ENCODE measurements at regions not wholly inside any gene's neighbourhood (a gene's known extent, or its start where the extent isn't known, plus 50 kb on each side); places are given as distances from the start of the nearest gene placed in this dataset.

GRCh38 chr10:3523309-3524050, 261.5 kb downstream of the KLF6 start:
- no peak for DNase-seq (ENCODE audit: low read depth)
- H3K4me3 ChIP-seq (ENCODE audit: low read depth, low read length): no peak overlapping the region
- TF ChIP-seq, protein P1, sequence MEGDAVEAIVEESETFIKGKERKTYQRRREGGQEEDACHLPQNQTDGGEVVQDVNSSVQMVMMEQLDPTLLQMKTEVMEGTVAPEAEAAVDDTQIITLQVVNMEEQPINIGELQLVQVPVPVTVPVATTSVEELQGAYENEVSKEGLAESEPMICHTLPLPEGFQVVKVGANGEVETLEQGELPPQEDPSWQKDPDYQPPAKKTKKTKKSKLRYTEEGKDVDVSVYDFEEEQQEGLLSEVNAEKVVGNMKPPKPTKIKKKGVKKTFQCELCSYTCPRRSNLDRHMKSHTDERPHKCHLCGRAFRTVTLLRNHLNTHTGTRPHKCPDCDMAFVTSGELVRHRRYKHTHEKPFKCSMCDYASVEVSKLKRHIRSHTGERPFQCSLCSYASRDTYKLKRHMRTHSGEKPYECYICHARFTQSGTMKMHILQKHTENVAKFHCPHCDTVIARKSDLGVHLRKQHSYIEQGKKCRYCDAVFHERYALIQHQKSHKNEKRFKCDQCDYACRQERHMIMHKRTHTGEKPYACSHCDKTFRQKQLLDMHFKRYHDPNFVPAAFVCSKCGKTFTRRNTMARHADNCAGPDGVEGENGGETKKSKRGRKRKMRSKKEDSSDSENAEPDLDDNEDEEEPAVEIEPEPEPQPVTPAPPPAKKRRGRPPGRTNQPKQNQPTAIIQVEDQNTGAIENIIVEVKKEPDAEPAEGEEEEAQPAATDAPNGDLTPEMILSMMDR (IDR thresholded peaks at IDR 0.05; ENCODE audit: control insufficient read depth, extremely low read depth, insufficient read depth): no peak

DNA sequence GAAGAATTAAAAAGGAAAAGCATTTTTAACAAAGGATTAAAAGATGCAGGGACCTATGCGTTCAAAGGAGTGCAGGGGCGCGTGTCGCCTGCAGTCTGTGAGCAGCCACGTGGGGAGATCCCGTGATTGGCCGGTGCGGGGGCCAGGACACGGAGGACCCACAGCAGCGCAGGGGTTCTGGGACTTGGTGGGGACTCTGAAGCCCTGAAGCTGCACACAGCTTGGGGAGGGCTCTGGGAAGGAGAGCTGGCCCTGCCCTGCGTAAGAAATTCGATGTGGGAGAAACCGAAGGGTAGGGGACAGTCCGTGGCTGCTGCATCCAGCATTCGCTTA, 268.1 kb downstream of the KLF6 start:
- no peak for DNase-seq (ENCODE audit: low read depth)
- no peak overlapping the region for H3K4me3 ChIP-seq (ENCODE audit: low read depth, low read length)
- TF ChIP-seq, protein P1 (IDR thresholded peaks at IDR 0.05; ENCODE audit: control insufficient read depth, extremely low read depth, insufficient read depth): no peak

DNA sequence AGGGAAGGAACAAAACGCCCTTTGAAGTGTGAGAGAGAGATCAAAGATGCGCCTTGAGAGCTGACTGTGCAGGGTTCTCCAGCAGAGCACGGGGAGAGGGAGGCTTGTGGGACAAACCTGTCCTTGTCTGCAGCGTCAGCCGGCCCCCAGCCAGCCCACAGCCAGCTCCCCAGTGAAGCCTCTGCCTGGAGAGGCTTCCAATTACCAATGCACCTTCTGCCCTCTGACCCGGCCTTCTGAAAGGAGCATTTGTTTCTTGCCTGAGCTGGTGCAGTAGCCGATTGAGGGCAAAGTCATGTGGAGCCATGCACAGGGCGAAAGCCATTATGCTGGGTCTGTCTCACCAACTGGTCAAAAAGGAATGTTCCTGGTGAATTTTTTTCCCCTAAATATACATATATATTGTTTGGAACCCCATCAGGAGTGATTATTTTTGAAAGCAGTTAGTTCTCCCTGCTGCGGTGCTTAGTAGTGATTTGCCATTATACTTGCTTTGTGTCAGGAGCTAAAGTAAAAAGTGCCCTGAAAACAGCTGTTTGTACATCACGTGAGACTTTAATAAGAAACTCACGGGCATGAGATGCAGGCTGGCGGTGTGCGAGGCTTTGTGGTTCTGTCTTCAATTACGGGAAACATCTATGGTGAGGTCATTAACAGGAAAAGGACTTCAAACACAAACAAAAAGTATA, 268.6 kb downstream of the KLF6 start:
- H3K4me3 ChIP-seq (ENCODE audit: low read depth, low read length): no peak overlapping the region
- no peak for DNase-seq (ENCODE audit: low read depth)
- TF ChIP-seq, protein P1 (IDR thresholded peaks at IDR 0.05; ENCODE audit: control insufficient read depth, extremely low read depth, insufficient read depth): no peak

DNA sequence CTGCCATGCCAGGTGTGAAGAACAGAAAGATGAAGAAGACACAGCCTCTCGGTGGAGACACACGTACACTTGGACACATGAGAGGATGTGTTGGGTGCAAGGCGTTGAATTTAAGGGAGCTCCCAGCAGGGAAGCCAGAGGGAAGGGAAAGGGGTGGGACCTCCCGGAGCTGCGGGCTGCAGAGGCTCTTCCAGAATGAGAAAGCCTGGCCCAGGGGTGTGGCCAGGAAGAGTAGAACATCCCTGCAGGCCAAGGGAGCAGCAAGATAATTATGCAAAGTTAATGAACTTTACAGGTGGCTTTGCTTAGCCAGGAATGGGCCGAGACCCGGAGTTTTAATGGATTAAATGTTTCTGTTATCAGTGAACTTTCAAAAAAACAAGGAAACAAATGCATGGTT, 270.3 kb downstream of the KLF6 start:
- TF ChIP-seq, protein P1 (IDR thresholded peaks at IDR 0.05; ENCODE audit: control insufficient read depth, extremely low read depth, insufficient read depth): no peak
- no peak for DNase-seq (ENCODE audit: low read depth)
- H3K4me3 ChIP-seq (ENCODE audit: low read depth, low read length): no peak overlapping the region

GRCh38 chr10:3512263-3512662, 272.7 kb downstream of the KLF6 start:
- DNase-seq (ENCODE audit: low read depth): no peak
- H3K4me3 ChIP-seq (ENCODE audit: low read depth, low read length): no peak overlapping the region
- TF ChIP-seq, protein P1 (IDR thresholded peaks at IDR 0.05; ENCODE audit: control insufficient read depth, extremely low read depth, insufficient read depth): no peak

DNA sequence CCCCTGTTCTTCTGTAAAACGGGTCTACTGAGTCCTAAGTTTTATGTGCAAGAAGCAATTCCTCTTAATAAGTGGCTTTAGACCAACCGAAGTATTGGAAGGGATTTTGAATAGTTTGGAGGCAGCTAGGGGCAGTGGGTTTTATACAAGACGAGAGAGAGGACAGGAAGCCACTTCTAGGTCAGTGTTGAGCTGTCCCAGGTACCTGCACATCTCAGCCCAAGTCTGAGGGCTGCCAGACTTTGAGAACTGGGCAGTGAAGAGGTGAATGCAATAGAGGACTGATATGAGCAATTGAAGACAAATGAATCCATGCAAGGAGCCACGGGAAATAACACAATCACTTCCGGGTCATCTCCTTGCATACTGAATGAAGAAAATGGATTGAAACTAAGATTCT, 273.5 kb downstream of the KLF6 start:
- TF ChIP-seq, protein P1 (IDR thresholded peaks at IDR 0.05; ENCODE audit: control insufficient read depth, extremely low read depth, insufficient read depth): no peak
- DNase-seq (ENCODE audit: low read depth): no peak

More for the DNA sequence above, 273.5 kb downstream of the KLF6 start:
- H3K4me3 ChIP-seq (ENCODE audit: low read depth, low read length): no peak overlapping the region

Data from LNCaP clone FGC (cell line).